ENCODE measurements at regions not wholly inside any gene's neighbourhood (a gene's known extent, or its start where the extent isn't known, plus 50 kb on each side); places are given as distances from the start of the nearest gene placed in this dataset.

- H3K4me1 Mint-ChIP-seq = peaks cover 18 to 23% of the 10 kb centered on the region in 2 experiments
- Histone ChIP-seq H4K8ac (replicated peaks; ENCODE audit: insufficient read length, low read depth, low read length) (no peak overlapping the region), H3K9ac (ENCODE audit: extremely low read depth, insufficient read length, low read length) (no peak overlapping the region), H2BK12ac (ENCODE audit: insufficient read length, low read depth, low read length) (no peak overlapping the region), H3K4ac (ENCODE audit: low read depth, low read length) (no peak overlapping the region), H3K27me3 (ENCODE audit: insufficient read depth, low read length) (no peaks in the 10 kb centered on the region), H2AFZ (ENCODE audit: low read length) (no peak overlapping the region), H4K91ac (ENCODE audit: insufficient read length, low read depth, low read length) (no peak overlapping the region), H3K14ac (ENCODE audit: insufficient read depth, low read length) (no peak overlapping the region), H2BK120ac (ENCODE audit: low read depth, low read length, poor library complexity, severe bottlenecking) (no peak overlapping the region), H2AK5ac (ENCODE audit: insufficient read length, low read length) (no peak overlapping the region), H2BK20ac (ENCODE audit: low read depth, low read length, poor library complexity, severe bottlenecking) (no peak overlapping the region), H4K5ac (ENCODE audit: insufficient read length, low read depth, low read length) (no peak overlapping the region), H3K4me2 (ENCODE audit: insufficient read depth, insufficient read length, low read length) (no peak overlapping the region), H3K23ac (ENCODE audit: insufficient read length, low read depth, low read length) (no peak overlapping the region), H3K4me1 (ENCODE audit: insufficient read depth, low read length) (peaks cover 2% of the 10 kb centered on the region; the same call in 1 of the 2 replicates), H3T11ph (ENCODE audit: low read length) (no peak overlapping the region), H2BK15ac (ENCODE audit: low read depth, low read length) (no peak overlapping the region), H3K23me2 (ENCODE audit: insufficient read length, low read depth, low read length, poor library complexity, severe bottlenecking) (no peaks in the 10 kb centered on the region), H4K20me1 (ENCODE audit: control insufficient read depth, insufficient read depth, insufficient read length) (no peaks in the 10 kb centered on the region), H3K18ac (ENCODE audit: insufficient read length, low read depth, low read length) (no peak overlapping the region), H3K9me3 (ENCODE audit: control insufficient read depth, low read depth, low read length) (peaks cover 10% of the 10 kb centered on the region), H3K79me1 (ENCODE audit: insufficient read depth, low read depth, low read length, poor library complexity, severe bottlenecking) (no peaks in the 10 kb centered on the region), H3K56ac (ENCODE audit: insufficient read length, low read depth, low read length) (no peak overlapping the region), H2BK5ac (ENCODE audit: insufficient read length, low read length) (no peak overlapping the region), H3K27ac (ENCODE audit: insufficient read length, low read depth, low read length) (no peak overlapping the region), H3K79me2 (ENCODE audit: insufficient read depth, low read length) (no peaks in the 10 kb centered on the region)
- peaks cover 7 to 28% (median 20%) of the 10 kb centered on the region in 3 experiments for H3K36me3 Mint-ChIP-seq (ENCODE audit: insufficient read depth in 1 of 3, low read depth in 3 of 3)
- peaks cover 7 to 14% of the 10 kb centered on the region in 2 experiments; a peak in 4 of 5 replicates for H3K9me3 Mint-ChIP-seq
- no peak overlapping the region for H3K27ac Mint-ChIP-seq
- no peak for TF ChIP-seq CTCF (conservative IDR thresholded peaks at IDR 0.05)
- no peak overlapping the region for H3K4me3 Mint-ChIP-seq
- H3K27me3 Mint-ChIP-seq (ENCODE audit: low read depth) = no peaks in the 10 kb centered on the region
- DNase-seq = no peak
Measured at GRCh38 chr2:146530886-146531285, 1313.9 kb upstream of the ACVR2A start.
